ENCODE measurements at regions not wholly inside any gene's neighbourhood (a gene's known extent, or its start where the extent isn't known, plus 50 kb on each side); places are given as distances from the start of the nearest gene placed in this dataset.

- no peak for FAIRE-seq
These were observed 328.1 kb downstream of the BRD1 start for GRCh38 chr22:49499433-49500075.

- FAIRE-seq = no peak
These were observed 330.4 kb downstream of the BRD1 start for GRCh38 chr22:49497266-49497665.

- no peak for FAIRE-seq
These were observed 333.1 kb downstream of the BRD1 start for GRCh38 chr22:49494555-49494954.

- FAIRE-seq = no peak
These were observed 334.9 kb downstream of the BRD1 start for GRCh38 chr22:49492741-49493251.

GRCh38 chr22:49492308-49492707 is 335.4 kb downstream of the BRD1 start:
- FAIRE-seq = no peak

- no peak for FAIRE-seq
These were observed 335.9 kb downstream of the BRD1 start for GRCh38 chr22:49491726-49492125.

GRCh38 chr22:49491221-49491635 is 336.4 kb downstream of the BRD1 start:
- no peak for FAIRE-seq

GRCh38 chr22:49490692-49491091 is 337.0 kb downstream of the BRD1 start:
- no peak for FAIRE-seq

GRCh38 chr22:49489821-49490220 is 337.9 kb downstream of the BRD1 start:
- no peak for FAIRE-seq

- FAIRE-seq = no peak
These were observed 338.7 kb downstream of the BRD1 start for GRCh38 chr22:49488943-49489342.

- no peak for FAIRE-seq
These were observed 339.7 kb downstream of the BRD1 start for GRCh38 chr22:49487950-49488349.

- FAIRE-seq = no peak
These were observed 341.4 kb downstream of the BRD1 start for GRCh38 chr22:49486225-49486624.

- no peak for FAIRE-seq
These were observed 343.7 kb downstream of the BRD1 start for GRCh38 chr22:49483946-49484345.

- FAIRE-seq = no peak
These were observed 344.3 kb downstream of the BRD1 start for GRCh38 chr22:49483281-49483870.

GRCh38 chr22:49482811-49483210 is 344.9 kb downstream of the BRD1 start:
- FAIRE-seq = no peak

- no peak for FAIRE-seq
These were observed 345.8 kb downstream of the BRD1 start for GRCh38 chr22:49481659-49482399.

GRCh38 chr22:49480896-49481658 is 346.6 kb downstream of the BRD1 start:
- FAIRE-seq = no peak

GRCh38 chr22:49480331-49480730 is 347.3 kb downstream of the BRD1 start:
- FAIRE-seq = no peak

GRCh38 chr22:49479566-49479965 is 348.1 kb downstream of the BRD1 start:
- no peak for FAIRE-seq

GRCh38 chr22:49476800-49477400 is 350.8 kb downstream of the BRD1 start:
- no peak for FAIRE-seq

GRCh38 chr22:49476176-49476575 is 351.5 kb downstream of the BRD1 start:
- no peak for FAIRE-seq

GRCh38 chr22:49475253-49475652 is 352.4 kb downstream of the BRD1 start:
- FAIRE-seq = no peak

GRCh38 chr22:49473286-49473685 is 354.4 kb downstream of the BRD1 start:
- FAIRE-seq = no peak
